ENCODE measurements at regions not wholly inside any gene's neighbourhood (a gene's known extent, or its start where the extent isn't known, plus 50 kb on each side); places are given as distances from the start of the nearest gene placed in this dataset.

GRCh38 chr1:214946615-214947014, 135.9 kb upstream of the KCNK2 start (continued):
- TF ChIP-seq PRRX2 (CRISPR knock-in tag; IDR thresholded peaks at IDR 0.05) = no peak

GRCh38 chr1:214952648-214953047, 129.9 kb upstream of the KCNK2 start:
- H3K27ac Mint-ChIP-seq = no peak overlapping the region
- ATAC-seq = peak; percentile 100
- POLR2A ChIA-PET = no interaction called here
- DNase-seq (ENCODE audit: low spot score) = peak; percentile 28
- CTCF ChIA-PET = interaction anchor here (0.9 to 1.3 kb wide), 3 partner anchors 72 to 571 kb away, joined by 3 to 12 read pairs (median 3); no protein-coding TSS in a partner anchor
- H3K9me3 Mint-ChIP-seq = 0 out of 2 replicates have a peak, but pooled peaks cover 2% of the 10 kb centered on the region
- H3K27me3 Mint-ChIP-seq (ENCODE audit: low read depth) = no peaks in the 10 kb centered on the region
- TF ChIP-seq, protein P1, sequence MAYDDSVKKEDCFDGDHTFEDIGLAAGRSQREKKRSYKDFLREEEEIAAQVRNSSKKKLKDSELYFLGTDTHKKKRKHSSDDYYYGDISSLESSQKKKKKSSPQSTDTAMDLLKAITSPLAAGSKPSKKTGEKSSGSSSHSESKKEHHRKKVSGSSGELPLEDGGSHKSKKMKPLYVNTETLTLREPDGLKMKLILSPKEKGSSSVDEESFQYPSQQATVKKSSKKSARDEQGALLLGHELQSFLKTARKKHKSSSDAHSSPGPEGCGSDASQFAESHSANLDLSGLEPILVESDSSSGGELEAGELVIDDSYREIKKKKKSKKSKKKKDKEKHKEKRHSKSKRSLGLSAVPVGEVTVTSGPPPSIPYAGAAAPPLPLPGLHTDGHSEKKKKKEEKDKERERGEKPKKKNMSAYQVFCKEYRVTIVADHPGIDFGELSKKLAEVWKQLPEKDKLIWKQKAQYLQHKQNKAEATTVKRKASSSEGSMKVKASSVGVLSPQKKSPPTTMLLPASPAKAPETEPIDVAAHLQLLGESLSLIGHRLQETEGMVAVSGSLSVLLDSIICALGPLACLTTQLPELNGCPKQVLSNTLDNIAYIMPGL (CRISPR knock-in tag; IDR thresholded peaks at IDR 0.05) = no peak
- no peak for TF ChIP-seq E2F1 (CRISPR knock-in tag; IDR thresholded peaks at IDR 0.05)
- no peak for TF ChIP-seq FOXP1 (CRISPR knock-in tag; IDR thresholded peaks at IDR 0.05; ENCODE audit: borderline replicate concordance)
- no peak for TF ChIP-seq KAT7 (CRISPR knock-in tag; IDR thresholded peaks at IDR 0.05; ENCODE audit: borderline replicate concordance)
- TF ChIP-seq EMX1 (CRISPR knock-in tag; IDR thresholded peaks at IDR 0.05) = no peak
- no peak for TF ChIP-seq SP1 (CRISPR knock-in tag; conservative IDR thresholded peaks at IDR 0.05)
- TF ChIP-seq ELF4 (CRISPR knock-in tag; IDR thresholded peaks at IDR 0.05; ENCODE audit: low read depth) = no peak
- no peak for TF ChIP-seq ZNF396 (CRISPR knock-in tag; IDR thresholded peaks at IDR 0.05; ENCODE audit: borderline replicate concordance)
- TF ChIP-seq ZSCAN18 (CRISPR knock-in tag; IDR thresholded peaks at IDR 0.05) = no peak
- TF ChIP-seq JAZF1 (CRISPR knock-in tag; IDR thresholded peaks at IDR 0.05) = no peak
- H3K4me1 Mint-ChIP-seq = peaks cover 12% of the 10 kb centered on the region
- H3K4me3 Mint-ChIP-seq = no peak overlapping the region
- H3K36me3 Mint-ChIP-seq = no peaks in the 10 kb centered on the region

DNA sequence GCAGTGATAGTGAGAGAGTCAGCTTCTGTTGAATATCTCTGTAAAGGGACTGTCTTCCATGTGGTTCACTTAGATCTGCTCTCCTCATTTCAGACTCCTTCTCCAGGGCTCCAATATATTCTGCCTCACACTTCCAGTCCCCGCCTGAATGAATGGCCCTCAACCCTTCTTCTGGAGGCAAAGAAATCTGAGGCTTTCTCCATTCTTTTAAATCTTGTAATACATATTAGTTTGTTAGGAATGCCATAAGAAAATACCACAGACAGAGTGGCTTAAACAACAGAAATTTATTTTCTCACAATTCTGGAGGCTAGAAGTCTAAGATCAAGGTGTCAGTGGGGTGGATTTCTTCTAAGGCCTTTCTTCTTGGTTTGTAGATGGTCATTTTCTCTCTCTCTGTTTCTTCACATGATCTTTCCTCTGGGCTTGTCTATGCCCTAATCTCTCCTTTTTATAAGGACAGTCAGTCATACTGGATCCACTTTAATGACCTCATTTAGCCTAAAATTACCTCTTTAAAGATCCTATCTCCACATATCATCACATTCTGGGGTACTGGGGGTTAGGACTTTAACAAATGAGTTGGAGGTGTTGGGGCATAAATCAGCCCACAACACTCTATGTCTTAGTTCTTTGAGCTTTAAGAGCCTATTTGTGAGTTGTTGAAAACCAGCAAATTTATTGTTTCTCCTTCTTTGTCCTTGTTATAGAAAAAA, 128.5 kb upstream of the KCNK2 start:
- no peak for ATAC-seq
- no peak overlapping the region for H3K27ac Mint-ChIP-seq
- POLR2A ChIA-PET = no interaction called here
- TF ChIP-seq TCF7 (CRISPR knock-in tag; IDR thresholded peaks at IDR 0.05; ENCODE audit: low read depth) (no peak), ATF1 (CRISPR knock-in tag; IDR thresholded peaks at IDR 0.05) (no peak), FOXP1 (CRISPR knock-in tag; IDR thresholded peaks at IDR 0.05; ENCODE audit: borderline replicate concordance) (no peak), ZNF532 (CRISPR knock-in tag; IDR thresholded peaks at IDR 0.05; ENCODE audit: borderline replicate concordance) (no peak), IRF2 (CRISPR knock-in tag; IDR thresholded peaks at IDR 0.05; ENCODE audit: borderline replicate concordance, low read depth) (no peak), CBFB (CRISPR knock-in tag; IDR thresholded peaks at IDR 0.05; ENCODE audit: low read depth) (no peak), ESRRA (CRISPR knock-in tag; IDR thresholded peaks at IDR 0.05; ENCODE audit: borderline replicate concordance) (no peak), CREM (CRISPR knock-in tag; IDR thresholded peaks at IDR 0.05) (no peak), JAZF1 (CRISPR knock-in tag; IDR thresholded peaks at IDR 0.05) (no peak), ETV6 (CRISPR knock-in tag; IDR thresholded peaks at IDR 0.05) (no peak), ZMAT4 (CRISPR knock-in tag; IDR thresholded peaks at IDR 0.05) (no peak), ELF4 (CRISPR knock-in tag; IDR thresholded peaks at IDR 0.05; ENCODE audit: low read depth) (no peak), RORB (CRISPR knock-in tag; IDR thresholded peaks at IDR 0.05) (no peak), NFYB (CRISPR knock-in tag; conservative IDR thresholded peaks at IDR 0.05; ENCODE audit: low read depth) (no peak), ZNF138 (CRISPR knock-in tag; conservative IDR thresholded peaks at IDR 0.05) (no peak)
- TF ChIP-seq, protein P2, sequence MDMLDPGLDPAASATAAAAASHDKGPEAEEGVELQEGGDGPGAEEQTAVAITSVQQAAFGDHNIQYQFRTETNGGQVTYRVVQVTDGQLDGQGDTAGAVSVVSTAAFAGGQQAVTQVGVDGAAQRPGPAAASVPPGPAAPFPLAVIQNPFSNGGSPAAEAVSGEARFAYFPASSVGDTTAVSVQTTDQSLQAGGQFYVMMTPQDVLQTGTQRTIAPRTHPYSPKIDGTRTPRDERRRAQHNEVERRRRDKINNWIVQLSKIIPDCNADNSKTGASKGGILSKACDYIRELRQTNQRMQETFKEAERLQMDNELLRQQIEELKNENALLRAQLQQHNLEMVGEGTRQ (CRISPR knock-in tag; IDR thresholded peaks at IDR 0.05) = no peak

More for the DNA sequence above, 128.5 kb upstream of the KCNK2 start:
- no peaks in the 10 kb centered on the region for H3K36me3 Mint-ChIP-seq
- no peaks in the 10 kb centered on the region for H3K9me3 Mint-ChIP-seq
- CTCF ChIA-PET = no interaction called here
- DNase-seq (ENCODE audit: low spot score) = no peak
- H3K4me1 Mint-ChIP-seq = peaks cover 5% of the 10 kb centered on the region
- no peak overlapping the region for H3K4me3 Mint-ChIP-seq
- H3K27me3 Mint-ChIP-seq (ENCODE audit: low read depth) = no peaks in the 10 kb centered on the region

Measured in WTC11 (cell line).